ENCODE measurements at regions not wholly inside any gene's neighbourhood (a gene's known extent, or its start where the extent isn't known, plus 50 kb on each side); places are given as distances from the start of the nearest gene placed in this dataset.

- TF ChIP-seq ZBTB43 (CRISPR knock-in tag; IDR thresholded peaks at IDR 0.05) (no peak), STAT6 (CRISPR knock-in tag; conservative IDR thresholded peaks at IDR 0.05; ENCODE audit: low read depth) (no peak)
Observed at GRCh38 chr9:12224449-12224848, 468.7 kb upstream of the TYRP1 start (continued).

GRCh38 chr9:12230708-12231107, 462.5 kb upstream of the TYRP1 start:
- peaks cover 36% of the 10 kb centered on the region for H3K9me3 Mint-ChIP-seq
- no peaks in the 10 kb centered on the region for H3K4me1 Mint-ChIP-seq
- ATAC-seq: no peak
- no peaks in the 10 kb centered on the region for H3K27me3 Mint-ChIP-seq (ENCODE audit: low read depth)
- ChIA-PET CTCF (no interaction called here), POLR2A (no interaction called here)
- H3K4me3 Mint-ChIP-seq: no peak overlapping the region
- TF ChIP-seq CBFB (CRISPR knock-in tag; IDR thresholded peaks at IDR 0.05; ENCODE audit: low read depth): no peak
- no peak overlapping the region for H3K27ac Mint-ChIP-seq
- no peak for DNase-seq (ENCODE audit: low spot score)
- H3K36me3 Mint-ChIP-seq: peaks cover 29% of the 10 kb centered on the region

- H3K9me3 Mint-ChIP-seq: peaks cover 36% of the 10 kb centered on the region
- H3K4me1 Mint-ChIP-seq: no peaks in the 10 kb centered on the region
- no peak overlapping the region for H3K4me3 Mint-ChIP-seq
- DNase-seq (ENCODE audit: low spot score) (no peak), ATAC-seq (no peak)
- H3K27ac Mint-ChIP-seq: no peak overlapping the region
- TF ChIP-seq E2F5 (CRISPR knock-in tag; IDR thresholded peaks at IDR 0.05) (no peak), GRHL2 (CRISPR knock-in tag; IDR thresholded peaks at IDR 0.05; ENCODE audit: insufficient replicate concordance, severe bottlenecking) (no peak), USF1 (CRISPR knock-in tag; IDR thresholded peaks at IDR 0.05) (no peak), ZNF671 (CRISPR knock-in tag; IDR thresholded peaks at IDR 0.05) (no peak), STAT6 (CRISPR knock-in tag; conservative IDR thresholded peaks at IDR 0.05; ENCODE audit: low read depth) (no peak), ZNF423 (CRISPR knock-in tag; IDR thresholded peaks at IDR 0.05) (no peak), ZMAT4 (CRISPR knock-in tag; IDR thresholded peaks at IDR 0.05) (no peak)
- H3K27me3 Mint-ChIP-seq (ENCODE audit: low read depth): no peaks in the 10 kb centered on the region
- CTCF ChIA-PET: no interaction called here
- POLR2A ChIA-PET: no interaction called here
- H3K36me3 Mint-ChIP-seq: peaks cover 29% of the 10 kb centered on the region
Observed at GRCh38 chr9:12231832-12232231, 461.4 kb upstream of the TYRP1 start.

GRCh38 chr9:12232836-12233235, 460.3 kb upstream of the TYRP1 start:
- Mint-ChIP-seq H3K27me3 (ENCODE audit: low read depth) (no peaks in the 10 kb centered on the region), H3K36me3 (peaks cover 29% of the 10 kb centered on the region), H3K4me3 (no peak overlapping the region), H3K9me3 (peaks cover 36% of the 10 kb centered on the region), H3K4me1 (no peaks in the 10 kb centered on the region), H3K27ac (no peak overlapping the region)
- TF ChIP-seq NFYB (CRISPR knock-in tag; conservative IDR thresholded peaks at IDR 0.05; ENCODE audit: low read depth): no peak
- no peak for TF ChIP-seq TEAD4 (CRISPR knock-in tag; IDR thresholded peaks at IDR 0.05)
- TF ChIP-seq AR (CRISPR knock-in tag; IDR thresholded peaks at IDR 0.05): no peak
- no peak for TF ChIP-seq SP1 (CRISPR knock-in tag; conservative IDR thresholded peaks at IDR 0.05)
- no peak for TF ChIP-seq AFF4 (CRISPR knock-in tag; IDR thresholded peaks at IDR 0.05; ENCODE audit: borderline replicate concordance)
- no peak for TF ChIP-seq ZNF232 (CRISPR knock-in tag; IDR thresholded peaks at IDR 0.05)
- ChIA-PET CTCF (no interaction called here), POLR2A (no interaction called here)
- DNase-seq (ENCODE audit: low spot score) (no peak), ATAC-seq (no peak)
